Ishikawa (cell line): ENCODE measurements at regions not wholly inside any gene's neighbourhood (a gene's known extent, or its start where the extent isn't known, plus 50 kb on each side); places are given as distances from the start of the nearest gene placed in this dataset.

Experiments used
- CREB1 ChIP-seq: IDR thresholded peaks from 2 replicates; pipeline ENCODE4 v1.6.1; 2012; ENCODE audit warnings: low read depth
- EGR1 ChIP-seq: IDR thresholded peaks from 2 replicates; pipeline ENCODE4 v1.6.1; 2012
- EP300 ChIP-seq: IDR thresholded peaks from 2 replicates; pipeline ENCODE4 v1.6.1; 2012; ENCODE audit warnings: borderline replicate concordance
- FOXM1 ChIP-seq: IDR thresholded peaks from 2 replicates; pipeline ENCODE4 v1.6.1; 2012; ENCODE audit warnings: low read depth, borderline replicate concordance
- NFIC ChIP-seq: IDR thresholded peaks from 2 replicates; pipeline ENCODE4 v1.6.1; 2012
- RAD21 ChIP-seq: IDR thresholded peaks from 2 replicates; pipeline ENCODE4 v1.6.1; 2012; ENCODE audit warnings: low read depth
- REST ChIP-seq: IDR thresholded peaks from 2 replicates; pipeline ENCODE4 v1.6.1; 2012; ENCODE audit warnings: low read depth, mild to moderate bottlenecking
- TAF1 ChIP-seq: IDR thresholded peaks from 2 replicates; pipeline ENCODE4 v1.6.1; 2012; ENCODE audit warnings: low read depth, mild to moderate bottlenecking
- TCF12 ChIP-seq: IDR thresholded peaks from 2 replicates; pipeline ENCODE4 v1.6.1; 2012; ENCODE audit warnings: low read depth
- TEAD4 ChIP-seq: IDR thresholded peaks from 2 replicates; pipeline ENCODE4 v1.6.1; 2012
- USF1 ChIP-seq: IDR thresholded peaks from 2 replicates; pipeline ENCODE4 v1.6.1; 2012
- YY1 ChIP-seq: IDR thresholded peaks from 2 replicates; pipeline ENCODE4 v1.6.1; 2012; ENCODE audit warnings: low read depth
- TF ChIP-seq, protein P1 (sequence below): IDR thresholded peaks from 2 replicates; pipeline ENCODE4 v1.6.1; 2012

GRCh38 chr14:40386433-40386832 is 954.2 kb upstream of the FBXO33 start:
- no peak for TF ChIP-seq NFIC
- no peak for TF ChIP-seq USF1
- no peak for TF ChIP-seq EP300
- no peak for TF ChIP-seq REST
- TF ChIP-seq, protein P1, sequence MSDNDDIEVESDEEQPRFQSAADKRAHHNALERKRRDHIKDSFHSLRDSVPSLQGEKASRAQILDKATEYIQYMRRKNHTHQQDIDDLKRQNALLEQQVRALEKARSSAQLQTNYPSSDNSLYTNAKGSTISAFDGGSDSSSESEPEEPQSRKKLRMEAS, result no peak
- no peak for TF ChIP-seq CREB1
- no peak for TF ChIP-seq TAF1
- TF ChIP-seq RAD21, result no peak
- no peak for TF ChIP-seq FOXM1
- TF ChIP-seq YY1, result no peak
- TF ChIP-seq TCF12, result no peak
- no peak for TF ChIP-seq TEAD4
- TF ChIP-seq EGR1, result no peak
